ENCODE measurements at regions not wholly inside any gene's neighbourhood (a gene's known extent, or its start where the extent isn't known, plus 50 kb on each side); places are given as distances from the start of the nearest gene placed in this dataset.

DNA sequence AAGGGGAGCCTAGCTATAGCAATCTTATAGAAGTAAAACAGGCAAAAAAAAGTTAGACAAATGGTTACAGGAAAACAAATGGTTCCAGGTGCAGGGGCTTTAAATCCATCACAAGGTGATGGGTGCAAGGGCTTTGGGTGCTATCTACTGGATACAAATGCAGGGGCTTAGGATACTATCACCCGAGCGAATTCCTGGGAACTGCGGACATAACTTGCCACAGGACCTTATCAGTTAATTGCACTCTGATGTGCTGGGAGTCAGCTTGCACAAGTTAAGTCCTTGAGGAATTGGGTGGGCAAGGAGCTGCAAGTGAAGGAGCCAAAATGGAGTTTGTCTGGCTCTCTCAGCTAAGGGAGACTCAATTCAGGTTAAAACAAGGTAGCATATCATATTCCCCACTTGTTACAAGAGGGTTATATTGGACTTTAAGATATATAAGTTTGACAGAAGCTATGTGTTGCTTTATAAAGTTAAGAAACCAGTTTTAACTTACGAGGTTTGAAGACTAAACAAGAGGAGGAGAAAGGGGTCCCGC, 115.0 kb upstream of the PZP start:
- TF ChIP-seq CTCF (IDR thresholded peaks at IDR 0.05) (no peak), POLR2A (IDR thresholded peaks at IDR 0.05) (no peak)
